ENCODE measurements at regions not wholly inside any gene's neighbourhood (a gene's known extent, or its start where the extent isn't known, plus 50 kb on each side); places are given as distances from the start of the nearest gene placed in this dataset.

GRCh38 chr2:133655610-133656009, 87.3 kb upstream of the NCKAP5 start:
- DNase-seq (no peak), FAIRE-seq (no peak)
- Histone ChIP-seq H3K36me3 (ENCODE audit: control insufficient read depth in 2 of 3, insufficient read depth in 3 of 3, low read length in 3 of 3) (no peaks in the 10 kb centered on the region), H3K4me3 (ENCODE audit: low read length in 3 of 3) (no peak overlapping the region), H3K27me3 (ENCODE audit: control insufficient read depth, insufficient read depth, low read length) (no peaks in the 10 kb centered on the region), H3K9me3 (ENCODE audit: control insufficient read depth in 2 of 3, insufficient read depth in 1 of 3, low read length in 3 of 3) (peaks cover 0 to under 1% (median 0%) of the 10 kb centered on the region in 3 donors), H3K9ac (ENCODE audit: low read length in 3 of 3) (no peak overlapping the region), H3K27ac (ENCODE audit: low read depth in 2 of 2, low read length in 2 of 2) (no peak overlapping the region), H3K4me1 (ENCODE audit: control insufficient read depth in 2 of 3, insufficient read depth in 2 of 3, low read depth in 1 of 3, low read length in 3 of 3) (no peaks in the 10 kb centered on the region)
- intact Hi-C loops (cut with DNase I), result no loop called here
- TF ChIP-seq CTCF (IDR thresholded peaks at IDR 0.05; ENCODE audit: borderline replicate concordance, extremely low read depth, insufficient read depth), result no peak

DNA sequence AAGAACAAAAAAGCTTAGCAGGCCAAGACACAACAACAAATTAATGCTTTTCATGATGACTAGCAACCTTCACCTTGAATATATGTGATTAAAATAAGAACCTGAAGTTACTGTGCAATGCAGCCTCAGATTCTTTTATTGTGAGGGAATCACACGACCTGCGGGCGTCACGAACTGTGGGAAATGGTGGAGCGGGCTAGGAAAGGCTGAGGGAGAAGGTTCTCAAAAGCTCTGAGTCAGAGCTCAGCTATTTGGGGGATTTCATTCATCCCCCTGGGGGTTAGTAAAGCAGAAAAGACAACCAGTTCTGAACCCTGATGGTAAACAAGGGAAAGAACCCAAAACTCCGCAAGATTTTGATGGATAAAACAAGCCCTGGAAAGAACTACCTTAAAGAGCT, 89.3 kb upstream of the NCKAP5 start:
- Histone ChIP-seq H3K36me3 (ENCODE audit: control insufficient read depth in 2 of 3, insufficient read depth in 3 of 3, low read length in 3 of 3) (no peaks in the 10 kb centered on the region), H3K4me3 (ENCODE audit: low read length in 3 of 3) (no peak overlapping the region), H3K4me1 (ENCODE audit: control insufficient read depth in 2 of 3, insufficient read depth in 2 of 3, low read depth in 1 of 3, low read length in 3 of 3) (no peaks in the 10 kb centered on the region), H3K9ac (ENCODE audit: low read length in 3 of 3) (no peak overlapping the region), H3K27ac (ENCODE audit: low read depth in 2 of 2, low read length in 2 of 2) (no peak overlapping the region), H3K27me3 (ENCODE audit: control insufficient read depth, insufficient read depth, low read length) (no peaks in the 10 kb centered on the region), H3K9me3 (ENCODE audit: control insufficient read depth in 2 of 3, insufficient read depth in 1 of 3, low read length in 3 of 3) (no peaks in the 10 kb centered on the region)
- intact Hi-C loops (cut with DNase I), result no loop called here
- DNase-seq, result no peak
- TF ChIP-seq CTCF (IDR thresholded peaks at IDR 0.05; ENCODE audit: borderline replicate concordance, extremely low read depth, insufficient read depth), result no peak
- FAIRE-seq, result no peak

DNA sequence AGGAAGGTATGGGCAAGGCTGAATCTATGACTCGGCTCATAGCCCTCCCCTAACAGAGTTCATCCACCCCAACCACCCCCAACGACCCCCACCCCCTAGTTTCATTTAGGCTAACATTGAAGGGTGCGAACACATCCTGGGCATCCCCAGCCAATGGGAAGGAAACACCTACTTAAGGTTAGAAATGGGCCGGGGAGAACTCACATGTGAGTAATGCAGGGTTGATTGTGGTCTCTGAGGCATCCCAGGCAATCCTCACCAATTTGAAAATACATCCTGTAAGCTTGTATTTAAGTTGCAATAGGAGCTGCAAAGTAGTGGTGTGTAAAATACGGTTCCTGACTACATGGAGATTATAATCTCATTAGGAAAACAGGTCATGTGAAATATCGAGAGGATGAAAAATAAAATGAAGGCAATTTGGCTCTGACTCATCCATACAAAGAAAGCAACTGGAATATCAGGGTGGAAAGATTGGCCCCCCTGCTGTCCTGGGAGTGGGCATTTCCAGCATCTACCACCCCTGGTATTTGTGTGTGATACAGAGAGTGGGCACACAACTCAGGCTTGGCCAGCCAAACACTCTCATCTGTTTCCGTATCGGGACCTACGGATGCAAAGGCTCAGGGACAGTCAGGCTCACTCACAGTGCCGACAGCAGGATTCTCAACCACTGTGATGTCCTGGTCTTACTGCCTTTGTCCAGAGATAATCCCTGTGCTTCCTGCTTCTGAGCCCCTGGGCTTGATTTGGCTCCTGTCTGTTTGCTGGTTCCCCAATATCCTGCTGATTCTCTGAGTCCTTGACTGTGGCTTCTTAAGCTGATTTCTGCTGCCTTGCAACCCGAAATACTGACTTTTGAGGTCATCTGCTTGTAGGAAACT, 90.0 kb upstream of the NCKAP5 start:
- FAIRE-seq (no peak), DNase-seq (no peak)
- Histone ChIP-seq H3K27ac (ENCODE audit: low read depth in 2 of 2, low read length in 2 of 2) (no peak overlapping the region), H3K4me3 (ENCODE audit: low read length in 3 of 3) (no peak overlapping the region), H3K36me3 (ENCODE audit: control insufficient read depth in 2 of 3, insufficient read depth in 3 of 3, low read length in 3 of 3) (no peaks in the 10 kb centered on the region), H3K9ac (ENCODE audit: low read length in 3 of 3) (no peak overlapping the region), H3K27me3 (ENCODE audit: control insufficient read depth, insufficient read depth, low read length) (no peaks in the 10 kb centered on the region), H3K4me1 (ENCODE audit: control insufficient read depth in 2 of 3, insufficient read depth in 2 of 3, low read depth in 1 of 3, low read length in 3 of 3) (no peaks in the 10 kb centered on the region), H3K9me3 (ENCODE audit: control insufficient read depth in 2 of 3, insufficient read depth in 1 of 3, low read length in 3 of 3) (no peaks in the 10 kb centered on the region)
- intact Hi-C loops (cut with DNase I), result no loop called here
- no peak for TF ChIP-seq CTCF (IDR thresholded peaks at IDR 0.05; ENCODE audit: borderline replicate concordance, extremely low read depth, insufficient read depth)
